ENCODE measurements at regions not wholly inside any gene's neighbourhood (a gene's known extent, or its start where the extent isn't known, plus 50 kb on each side); places are given as distances from the start of the nearest gene placed in this dataset.
A peak's percentile ranks its signal among the peaks of the same experiment; 100 is the strongest.

- DNase-seq: no peak
- H3K4me1 ChIP-seq (ENCODE audit: control insufficient read depth, insufficient read depth, low read length): peaks cover 14% of the 10 kb centered on the region
- TF ChIP-seq CTCF (conservative IDR thresholded peaks at IDR 0.05): no peak
- peak overlapping the region; percentile 22 for H3K4me3 ChIP-seq (ENCODE audit: low read length)
- peaks cover 6% of the 10 kb centered on the region for H3K27me3 Mint-ChIP-seq (ENCODE audit: insufficient read depth)
- no peaks in the 10 kb centered on the region for H3K27me3 ChIP-seq (ENCODE audit: control insufficient read depth, insufficient read depth, low read length, poor library complexity, severe bottlenecking)
- H3K36me3 ChIP-seq (ENCODE audit: control insufficient read depth, insufficient read depth, low read length): no peaks in the 10 kb centered on the region
- WGBS, 2 experiments (ENCODE audit: insufficient coverage in 1 of 2, insufficient read length in 1 of 2): 94% methylated on average over 2 to 3 of the region's 3 CpGs
- H3K9ac ChIP-seq (ENCODE audit: extremely low read depth, low read length, poor library complexity, severe bottlenecking): no peak overlapping the region
- peaks cover 29% of the 10 kb centered on the region for H3K9me3 Mint-ChIP-seq
- no peak overlapping the region for H3K27ac Mint-ChIP-seq
- H3K9me3 ChIP-seq (ENCODE audit: control insufficient read depth, low read length): no peaks in the 10 kb centered on the region
- H3K4me1 Mint-ChIP-seq: peaks cover 21% of the 10 kb centered on the region
- H3K27ac ChIP-seq (ENCODE audit: low read depth, low read length): no peak overlapping the region
- H3K4me3 Mint-ChIP-seq: no peak overlapping the region
- peaks cover 3% of the 10 kb centered on the region for H3K36me3 Mint-ChIP-seq (ENCODE audit: low read depth)
Observed at GRCh38 chr13:79886601-79887000, 405.6 kb downstream of the NDFIP2 start.

GRCh38 chr13:79884890-79885289, 403.9 kb downstream of the NDFIP2 start:
- no peak for DNase-seq
- no peak for TF ChIP-seq CTCF (conservative IDR thresholded peaks at IDR 0.05)
- Histone ChIP-seq H3K4me3 (ENCODE audit: low read length) (no peak overlapping the region), H3K36me3 (ENCODE audit: control insufficient read depth, insufficient read depth, low read length) (no peaks in the 10 kb centered on the region), H3K9me3 (ENCODE audit: control insufficient read depth, low read length) (no peaks in the 10 kb centered on the region), H3K9ac (ENCODE audit: extremely low read depth, low read length, poor library complexity, severe bottlenecking) (no peak overlapping the region), H3K27ac (ENCODE audit: low read depth, low read length) (peak overlapping the region; percentile 1), H3K4me1 (ENCODE audit: control insufficient read depth, insufficient read depth, low read length) (peaks cover 14% of the 10 kb centered on the region), H3K27me3 (ENCODE audit: control insufficient read depth, insufficient read depth, low read length, poor library complexity, severe bottlenecking) (no peaks in the 10 kb centered on the region)
- H3K27me3 Mint-ChIP-seq (ENCODE audit: insufficient read depth): peaks cover 6% of the 10 kb centered on the region
- WGBS, 2 experiments (ENCODE audit: insufficient coverage in 1 of 2, insufficient read length in 1 of 2): 71 to 92% methylated on average over 1 of the region's 2 CpGs
- H3K27ac Mint-ChIP-seq: no peak overlapping the region
- no peak overlapping the region for H3K4me3 Mint-ChIP-seq
- H3K9me3 Mint-ChIP-seq: peaks cover 21% of the 10 kb centered on the region
- H3K4me1 Mint-ChIP-seq: peaks cover 21% of the 10 kb centered on the region
- no peaks in the 10 kb centered on the region for H3K36me3 Mint-ChIP-seq (ENCODE audit: low read depth)

GRCh38 chr13:79883216-79883615, 402.3 kb downstream of the NDFIP2 start:
- Histone ChIP-seq H3K27ac (ENCODE audit: low read depth, low read length) (no peak overlapping the region), H3K9me3 (ENCODE audit: control insufficient read depth, low read length) (no peaks in the 10 kb centered on the region), H3K36me3 (ENCODE audit: control insufficient read depth, insufficient read depth, low read length) (no peaks in the 10 kb centered on the region), H3K9ac (ENCODE audit: extremely low read depth, low read length, poor library complexity, severe bottlenecking) (no peak overlapping the region), H3K27me3 (ENCODE audit: control insufficient read depth, insufficient read depth, low read length, poor library complexity, severe bottlenecking) (no peaks in the 10 kb centered on the region), H3K4me3 (ENCODE audit: low read length) (no peak overlapping the region), H3K4me1 (ENCODE audit: control insufficient read depth, insufficient read depth, low read length) (peaks cover 14% of the 10 kb centered on the region)
- no peak overlapping the region for H3K4me3 Mint-ChIP-seq
- H3K9me3 Mint-ChIP-seq: peaks cover 7% of the 10 kb centered on the region
- H3K27ac Mint-ChIP-seq: no peak overlapping the region
- no peak for TF ChIP-seq CTCF (conservative IDR thresholded peaks at IDR 0.05)
- H3K36me3 Mint-ChIP-seq (ENCODE audit: low read depth): no peaks in the 10 kb centered on the region
- peaks cover 21% of the 10 kb centered on the region for H3K4me1 Mint-ChIP-seq
- peaks cover 6% of the 10 kb centered on the region for H3K27me3 Mint-ChIP-seq (ENCODE audit: insufficient read depth)
- no peak for DNase-seq
